ENCODE measurements at regions not wholly inside any gene's neighbourhood (a gene's known extent, or its start where the extent isn't known, plus 50 kb on each side); places are given as distances from the start of the nearest gene placed in this dataset.

- no peak for TF ChIP-seq PATZ1 (CRISPR knock-in tag; IDR thresholded peaks at IDR 0.05; ENCODE audit: borderline replicate concordance)
- TF ChIP-seq ARNTL (CRISPR knock-in tag; IDR thresholded peaks at IDR 0.05; ENCODE audit: borderline replicate concordance, low read depth), result no peak
- no peak for TF ChIP-seq TCF4 (CRISPR knock-in tag; IDR thresholded peaks at IDR 0.05; ENCODE audit: borderline replicate concordance)
- TF ChIP-seq OSR1 (CRISPR knock-in tag; IDR thresholded peaks at IDR 0.05), result no peak
- no peak for TF ChIP-seq GLIS3 (CRISPR knock-in tag; IDR thresholded peaks at IDR 0.05)
- no peak for TF ChIP-seq ZNF565 (CRISPR knock-in tag; conservative IDR thresholded peaks at IDR 0.05; ENCODE audit: low read depth)
- no peak for TF ChIP-seq TSHZ2 (CRISPR knock-in tag; IDR thresholded peaks at IDR 0.05)
- TF ChIP-seq RARB (CRISPR knock-in tag; IDR thresholded peaks at IDR 0.05), result no peak
- TF ChIP-seq ZNF70 (CRISPR knock-in tag; IDR thresholded peaks at IDR 0.05), result no peak
- no peak for TF ChIP-seq PPARA (CRISPR knock-in tag; IDR thresholded peaks at IDR 0.05; ENCODE audit: borderline replicate concordance)
- TF ChIP-seq SNAI2 (CRISPR knock-in tag; IDR thresholded peaks at IDR 0.05), result no peak
- no peak for TF ChIP-seq CSDC2 (CRISPR knock-in tag; IDR thresholded peaks at IDR 0.05)
- no peak for TF ChIP-seq ZFP30 (CRISPR knock-in tag; IDR thresholded peaks at IDR 0.05)
Observed at GRCh38 chr12:83821967-83822366, 1090.6 kb downstream of the SLC6A15 start.

Data from SK-N-SH treated with all-trans-retinoic acid at 6 μM for 48 hours (cell line).